Karpas-422 (cell line): ENCODE measurements at regions not wholly inside any gene's neighbourhood (a gene's known extent, or its start where the extent isn't known, plus 50 kb on each side); places are given as distances from the start of the nearest gene placed in this dataset.
A peak's percentile ranks its signal among the peaks of the same experiment; 100 is the strongest.
"Not testable (repeated sequence)": the region's sequence is repeated elsewhere in the genome, so short reads cannot be mapped to it uniquely, and the experiment has no call there.

Source experiments
- DNase-seq: peaks from one replicate; pipeline ENCODE4 v3.0.0-alpha.2; 2015
- H2AFZ ChIP-seq: fragments of 200-600 bp; sonication (generic); 2 replicates; pipeline ENCODE4 v1.6.1; 2014; ENCODE audit warnings: antibody characterized with exemption, low read length, mixed read lengths
- H3K27ac ChIP-seq: fragments of 200-600 bp; sonication (generic); 2 replicates; pipeline ENCODE4 v1.5.1; 2014; ENCODE audit warnings: mild to moderate bottlenecking, low read length, moderate library complexity
- H3K27me3 ChIP-seq: fragments of 200-600 bp; sonication (generic); 2 replicates; pipeline ENCODE4 v1.6.1; 2014; ENCODE audit warnings: low read length, mixed read lengths
- H3K36me3 ChIP-seq: fragments of 200-600 bp; sonication (generic); 2 replicates; pipeline ENCODE4 v1.6.1; 2014; ENCODE audit warnings: low read length, mixed read lengths; ENCODE audit not compliant: insufficient read depth
- H3K4me1 ChIP-seq: fragments of 200-600 bp; sonication (generic); 2 replicates; pipeline ENCODE4 v1.6.1; 2014; ENCODE audit warnings: mild to moderate bottlenecking, low read length, mixed read lengths
- H3K4me2 ChIP-seq: fragments of 200-600 bp; sonication (generic); 2 replicates; pipeline ENCODE4 v1.6.1; 2014; ENCODE audit warnings: low read length, low read depth, mild to moderate bottlenecking; ENCODE audit not compliant: poor library complexity, severe bottlenecking
- H3K4me3 ChIP-seq: fragments of 200-600 bp; sonication (generic); 2 replicates; pipeline ENCODE4 v1.5.1; 2014; ENCODE audit warnings: mild to moderate bottlenecking, antibody characterized with exemption, low read length, mixed read lengths
- H3K79me2 ChIP-seq: fragments of 200-600 bp; sonication (generic); 2 replicates; pipeline ENCODE4 v1.6.1; 2014; ENCODE audit warnings: mild to moderate bottlenecking, low read length, mixed read lengths
- H3K9ac ChIP-seq: fragments of 200-600 bp; sonication (generic); 2 replicates; pipeline ENCODE4 v1.6.0; 2014; ENCODE audit warnings: low read length
- H3K9me2 ChIP-seq: fragments of 200-600 bp; sonication (generic), shearing (Covaris generic); replicated peaks from 2 replicates; pipeline ENCODE4 v1.6.0; 2014; ENCODE audit warnings: mild to moderate bottlenecking, low read length, moderate library complexity; ENCODE audit not compliant: insufficient read depth
- H3K9me3 ChIP-seq: fragments of 300-700, 200-600 bp; sonication (generic); 2 replicates; pipeline ENCODE4 v1.6.1; 2014; ENCODE audit warnings: low read length, mixed read lengths
- H4K20me1 ChIP-seq: fragments of 200-600 bp; sonication (generic); 2 replicates; pipeline ENCODE4 v1.6.1; 2014; ENCODE audit warnings: mild to moderate bottlenecking, antibody characterized with exemption, low read length, low read depth; ENCODE audit not compliant: insufficient read depth

GRCh38 chr9:107568406-107568805 is 78.8 kb upstream of the KLF4 start:
- H3K79me2 ChIP-seq, H2AFZ ChIP-seq, H3K4me2 ChIP-seq, H3K9me2 ChIP-seq, H3K27me3 ChIP-seq, H3K36me3 ChIP-seq, H3K9me3 ChIP-seq, H3K4me3 ChIP-seq, DNase-seq, H3K27ac ChIP-seq, H3K4me1 ChIP-seq, H3K9ac ChIP-seq, H4K20me1 ChIP-seq: not testable (repeated sequence)

- no peak overlapping the region for H3K27ac ChIP-seq
- H3K9me2 ChIP-seq: no peaks in the 10 kb centered on the region
- H3K27me3 ChIP-seq: no peaks in the 10 kb centered on the region
- no peak overlapping the region for H3K4me3 ChIP-seq
- no peak overlapping the region for H3K9ac ChIP-seq
- H2AFZ ChIP-seq: no peak overlapping the region
- H3K36me3 ChIP-seq: no peaks in the 10 kb centered on the region
- no peak for DNase-seq
- no peaks in the 10 kb centered on the region for H3K79me2 ChIP-seq
- H4K20me1 ChIP-seq: no peaks in the 10 kb centered on the region
- H3K4me2 ChIP-seq: no peak overlapping the region
- no peaks in the 10 kb centered on the region for H3K9me3 ChIP-seq
- H3K4me1 ChIP-seq: no peaks in the 10 kb centered on the region
Measured at GRCh38 chr9:107567462-107567861, 77.9 kb upstream of the KLF4 start.

- no peaks in the 10 kb centered on the region for H3K4me1 ChIP-seq
- no peak overlapping the region for H3K27ac ChIP-seq
- no peaks in the 10 kb centered on the region for H4K20me1 ChIP-seq
- H3K27me3 ChIP-seq: no peaks in the 10 kb centered on the region
- no peaks in the 10 kb centered on the region for H3K36me3 ChIP-seq
- no peaks in the 10 kb centered on the region for H3K9me3 ChIP-seq
- H3K4me3 ChIP-seq: no peak overlapping the region
- H3K4me2 ChIP-seq: no peak overlapping the region
- no peaks in the 10 kb centered on the region for H3K79me2 ChIP-seq
- no peak overlapping the region for H2AFZ ChIP-seq
- H3K9me2 ChIP-seq: no peaks in the 10 kb centered on the region
- H3K9ac ChIP-seq: no peak overlapping the region
- DNase-seq: peak; percentile 26
Measured at GRCh38 chr9:107566611-107567061, 77.1 kb upstream of the KLF4 start.

- Histone ChIP-seq H3K9me2 (no peaks in the 10 kb centered on the region), H3K9me3 (no peaks in the 10 kb centered on the region), H3K27me3 (no peaks in the 10 kb centered on the region), H4K20me1 (no peaks in the 10 kb centered on the region), H3K4me1 (no peaks in the 10 kb centered on the region), H3K4me3 (no peak overlapping the region), H3K27ac (no peak overlapping the region), H3K79me2 (no peaks in the 10 kb centered on the region), H3K36me3 (no peaks in the 10 kb centered on the region), H3K9ac (no peak overlapping the region), H3K4me2 (no peak overlapping the region), H2AFZ (no peak overlapping the region)
- DNase-seq: peak; percentile 6
Measured at GRCh38 chr9:107562798-107563197, 73.2 kb upstream of the KLF4 start.

GRCh38 chr9:107559494-107560086 is 70.0 kb upstream of the KLF4 start:
- Histone ChIP-seq H3K79me2 (no peaks in the 10 kb centered on the region), H3K4me3 (no peak overlapping the region), H2AFZ (no peak overlapping the region), H3K9me2 (no peaks in the 10 kb centered on the region), H3K27ac (no peak overlapping the region), H3K4me2 (no peak overlapping the region), H3K27me3 (no peaks in the 10 kb centered on the region), H4K20me1 (no peaks in the 10 kb centered on the region), H3K9me3 (no peaks in the 10 kb centered on the region), H3K36me3 (no peaks in the 10 kb centered on the region), H3K9ac (no peak overlapping the region), H3K4me1 (no peaks in the 10 kb centered on the region)
- peak; percentile 29 for DNase-seq

GRCh38 chr9:107557236-107557990 is 67.8 kb upstream of the KLF4 start:
- Histone ChIP-seq H3K79me2 (no peaks in the 10 kb centered on the region), H3K27ac (no peak overlapping the region), H2AFZ (no peak overlapping the region), H3K27me3 (no peaks in the 10 kb centered on the region), H3K9me3 (no peaks in the 10 kb centered on the region), H3K4me1 (no peaks in the 10 kb centered on the region), H3K9ac (no peak overlapping the region), H3K4me2 (no peak overlapping the region), H3K9me2 (no peaks in the 10 kb centered on the region), H4K20me1 (no peaks in the 10 kb centered on the region), H3K4me3 (no peak overlapping the region), H3K36me3 (no peaks in the 10 kb centered on the region)
- DNase-seq: no peak

- H3K4me1 ChIP-seq: no peaks in the 10 kb centered on the region
- DNase-seq: no peak
- H4K20me1 ChIP-seq: no peaks in the 10 kb centered on the region
- H3K9me3 ChIP-seq: no peaks in the 10 kb centered on the region
- H3K4me3 ChIP-seq: no peak overlapping the region
- H3K27ac ChIP-seq: no peak overlapping the region
- H3K36me3 ChIP-seq: no peaks in the 10 kb centered on the region
- no peaks in the 10 kb centered on the region for H3K9me2 ChIP-seq
- H3K9ac ChIP-seq: no peak overlapping the region
- H2AFZ ChIP-seq: no peak overlapping the region
- no peaks in the 10 kb centered on the region for H3K27me3 ChIP-seq
- H3K79me2 ChIP-seq: no peaks in the 10 kb centered on the region
- no peak overlapping the region for H3K4me2 ChIP-seq
Measured at GRCh38 chr9:107554636-107555035, 65.1 kb upstream of the KLF4 start.

GRCh38 chr9:107548298-107549142 is 59.0 kb upstream of the KLF4 start:
- no peaks in the 10 kb centered on the region for H3K79me2 ChIP-seq
- H3K27ac ChIP-seq: no peak overlapping the region
- H3K36me3 ChIP-seq: no peaks in the 10 kb centered on the region
- H3K4me3 ChIP-seq: no peak overlapping the region
- no peak for DNase-seq
- H3K9me3 ChIP-seq: no peaks in the 10 kb centered on the region
- 0 out of 2 replicates have a peak, but pooled peaks cover 4% of the 10 kb centered on the region for H3K4me1 ChIP-seq
- no peak overlapping the region for H3K9ac ChIP-seq
- no peaks in the 10 kb centered on the region for H4K20me1 ChIP-seq
- H3K27me3 ChIP-seq: no peaks in the 10 kb centered on the region
- H3K9me2 ChIP-seq: no peaks in the 10 kb centered on the region
- H3K4me2 ChIP-seq: no peak overlapping the region
- H2AFZ ChIP-seq: no peak overlapping the region
